GM06990 (cell line): ENCODE measurements at regions not wholly inside any gene's neighbourhood (a gene's known extent, or its start where the extent isn't known, plus 50 kb on each side); places are given as distances from the start of the nearest gene placed in this dataset.
"Not testable (repeated sequence)": the region's sequence is repeated elsewhere in the genome, so short reads cannot be mapped to it uniquely, and the experiment has no call there.

ENCODE experiments used
- DNase-seq: peaks from one replicate; pipeline ENCODE4 v3.0.0-alpha.2; 2011; ENCODE audit not compliant: insufficient read length; ENCODE audit errors: extremely low read depth
- H3K27me3 ChIP-seq: replicated peaks from 2 replicates; pipeline ENCODE4 v1.6.0; 2011; ENCODE audit warnings: low read length; ENCODE audit not compliant: control insufficient read depth, insufficient read depth
- H3K36me3 ChIP-seq: 2 replicates; pipeline ENCODE4 v1.5.1; 2011; ENCODE audit warnings: low read length; ENCODE audit not compliant: control insufficient read depth, insufficient read depth
- H3K4me3 ChIP-seq: replicated peaks from 2 replicates; pipeline ENCODE4 v1.5.1; 2011; ENCODE audit warnings: low read depth, mild to moderate bottlenecking, control low read depth, low read length
- CTCF ChIP-seq: IDR thresholded peaks from 2 replicates; pipeline ENCODE4 v1.5.1; 2011; ENCODE audit warnings: low read length, control low read depth, mild to moderate bottlenecking, inconsistent platforms; ENCODE audit not compliant: insufficient read depth, poor library complexity, severe bottlenecking

GRCh38 chrX:1821846-1822245 is 207.0 kb downstream of the ASMT start:
- DNase-seq, result no peak
- Histone ChIP-seq H3K4me3 (no peak overlapping the region), H3K27me3 (no peaks in the 10 kb centered on the region), H3K36me3 (no peaks in the 10 kb centered on the region)
- TF ChIP-seq CTCF, result no peak

DNA sequence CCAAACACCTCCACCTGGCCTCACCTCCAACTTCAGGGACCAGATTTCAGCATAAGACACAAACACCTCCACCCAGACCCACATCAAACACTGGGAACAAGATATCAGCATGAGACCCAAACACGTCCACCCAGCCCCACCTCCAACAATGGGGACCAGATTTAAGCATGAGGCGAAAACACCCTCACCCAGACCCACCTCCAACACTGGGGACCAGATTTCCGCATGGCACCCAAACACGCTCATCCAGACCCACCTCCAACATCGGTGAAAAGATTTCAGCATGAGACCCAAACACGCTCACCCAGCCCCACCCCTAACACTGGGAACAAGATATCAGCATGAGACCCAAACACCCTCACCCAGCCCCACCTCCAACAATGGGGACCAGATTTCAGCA is 210.0 kb downstream of the ASMT start:
- no peak for TF ChIP-seq CTCF
- DNase-seq, result no peak
- no peaks in the 10 kb centered on the region for H3K27me3 ChIP-seq
- no peak overlapping the region for H3K4me3 ChIP-seq
- H3K36me3 ChIP-seq, result no peaks in the 10 kb centered on the region

DNA sequence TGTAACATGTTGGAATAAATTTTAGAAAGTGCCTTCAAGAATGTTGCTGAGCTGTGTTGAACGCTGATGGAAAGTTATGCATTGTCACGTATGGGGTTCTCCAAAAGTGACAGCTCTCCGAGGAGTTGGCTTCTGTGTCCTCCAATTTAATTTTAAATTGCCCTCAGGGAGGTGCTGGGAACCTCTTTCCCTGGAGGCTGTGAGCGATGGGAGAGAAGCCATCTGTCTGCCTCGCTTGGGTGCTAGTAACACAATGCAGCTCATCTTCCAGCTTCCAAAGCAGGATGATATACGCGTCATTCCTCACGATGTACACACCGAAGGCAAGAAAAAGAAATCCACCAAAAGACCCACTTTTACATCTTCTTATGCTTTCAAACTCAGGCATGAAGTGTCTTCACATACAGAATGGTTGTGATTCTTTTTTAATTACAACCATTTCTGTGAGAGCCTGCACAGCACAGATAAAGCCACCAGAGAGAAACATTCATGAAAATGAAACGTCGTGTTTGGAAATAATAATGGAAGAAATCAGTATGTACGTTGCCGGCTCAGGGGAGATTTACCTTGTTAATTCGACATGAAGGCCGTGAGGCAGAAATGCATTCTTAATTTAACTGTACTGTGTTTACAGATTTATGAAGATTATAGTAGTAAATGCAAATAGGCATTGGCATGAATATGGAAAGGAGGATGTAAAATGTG is 218.9 kb downstream of the ASMT start:
- no peaks in the 10 kb centered on the region for H3K36me3 ChIP-seq
- H3K4me3 ChIP-seq, result no peak overlapping the region
- DNase-seq, result no peak
- H3K27me3 ChIP-seq, result no peaks in the 10 kb centered on the region
- no peak for TF ChIP-seq CTCF

DNA sequence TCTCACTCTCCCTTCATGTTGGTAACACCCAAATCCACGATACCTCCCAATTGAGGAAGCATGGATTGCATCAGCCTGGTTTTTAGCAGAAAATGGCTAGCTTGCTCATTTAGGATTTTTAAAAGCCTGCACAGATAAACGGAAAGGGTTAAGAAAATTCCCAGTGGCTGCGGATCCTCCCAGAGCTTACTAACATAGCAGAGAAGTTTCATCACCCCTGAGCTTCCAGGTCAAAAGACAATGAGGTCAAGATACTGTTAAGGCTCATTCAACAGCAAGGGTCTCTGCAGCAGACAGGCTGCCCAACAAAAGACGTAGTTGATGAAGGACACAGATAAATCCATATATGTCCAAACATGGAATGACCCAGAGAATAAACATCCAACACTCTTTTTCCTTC is 220.2 kb downstream of the ASMT start:
- Histone ChIP-seq H3K4me3 (no peak overlapping the region), H3K27me3 (no peaks in the 10 kb centered on the region), H3K36me3 (no peaks in the 10 kb centered on the region)
- no peak for TF ChIP-seq CTCF
- DNase-seq, result no peak

- Histone ChIP-seq H3K27me3 (no peaks in the 10 kb centered on the region), H3K4me3 (no peak overlapping the region), H3K36me3 (no peaks in the 10 kb centered on the region)
- TF ChIP-seq CTCF, result no peak
- DNase-seq, result no peak
Observed at GRCh38 chrX:1836683-1837082, 221.8 kb downstream of the ASMT start.

- Histone ChIP-seq H3K27me3 (no peaks in the 10 kb centered on the region), H3K36me3 (no peaks in the 10 kb centered on the region), H3K4me3 (no peak overlapping the region)
- no peak for DNase-seq
- no peak for TF ChIP-seq CTCF
Observed at GRCh38 chrX:1841746-1842145, 226.9 kb downstream of the ASMT start.

- H3K36me3 ChIP-seq, H3K4me3 ChIP-seq, H3K27me3 ChIP-seq, DNase-seq: not testable (repeated sequence)
Observed at GRCh38 chrX:1847000-1847399, 232.1 kb downstream of the ASMT start.

- H3K36me3 ChIP-seq, DNase-seq: not testable (repeated sequence)
Observed at GRCh38 chrX:1847790-1848189, 232.9 kb downstream of the ASMT start.

More at GRCh38 chrX:1847790-1848189, 232.9 kb downstream of the ASMT start:
- not testable (repeated sequence) for H3K4me3 ChIP-seq, H3K27me3 ChIP-seq
